Gastrocnemius medialis (tissue), 4 donors: ENCODE measurements at regions not wholly inside any gene's neighbourhood (a gene's known extent, or its start where the extent isn't known, plus 50 kb on each side); places are given as distances from the start of the nearest gene placed in this dataset.

ENCODE experiments used
- ATAC-seq, 2 donors: fragments of 150-250 bp; one replicate each; pipeline ENCODE4 v1.9.1; 2016
- DNase-seq, 2 donors: peaks; one replicate each; pipeline ENCODE4 v3.0.0-alpha.2; 2019
- H3K27ac ChIP-seq, 4 donors: fragments of 200-600 bp; sonication (generic); 1 replicate in 1 of 4; 2 replicates in 3 of 4; pipeline ENCODE4 v1.5.1; 2016 to 2018; ENCODE audit warnings: mild to moderate bottlenecking in 2 of 4, moderate library complexity in 1 of 4
- H3K27me3 ChIP-seq, 3 donors: fragments of 200-600 bp; sonication (generic) in 2 of 3; 1 replicate in 1 of 3; 2 replicates in 2 of 3; pipeline versions ENCODE4 v1.5.1 to v1.6.0; 2016 to 2019; ENCODE audit warnings: mild to moderate bottlenecking in 1 of 3, moderate library complexity in 1 of 3
- H3K36me3 ChIP-seq, 2 donors: fragments of 200-600 bp; sonication (generic) in 1 of 2; one replicate each; pipeline ENCODE4 v1.5.1; 2017 to 2018
- H3K4me1 ChIP-seq, 2 donors: fragments of 200-600 bp; sonication (generic) in 1 of 2; one replicate each; pipeline ENCODE4 v1.5.1; 2016 to 2017; ENCODE audit warnings: mild to moderate bottlenecking in 2 of 2
- H3K4me3 ChIP-seq, 4 donors: fragments of 200-600 bp; sonication (generic) in 3 of 4; 1 replicate in 1 of 4; 2 replicates in 3 of 4; pipeline ENCODE4 v1.5.1; 2016 to 2019; ENCODE audit warnings: mild to moderate bottlenecking in 2 of 4
- H3K9me3 ChIP-seq, 3 donors: fragments of 200-600 bp; sonication (generic) in 2 of 3; 1 replicate in 1 of 3; 2 replicates in 2 of 3; pipeline ENCODE4 v1.5.1; 2016 to 2019
- CTCF ChIP-seq, 5 experiments: fragments of 450-650 bp in 3 of 5; fragments of 200-600 bp in 2 of 5; sonication (generic) in 2 of 5; IDR thresholded peaks in 4 of 5; conservative IDR thresholded peaks in 1 of 5; 1 replicate in 4 of 5; 2 replicates in 1 of 5; pipeline ENCODE4 v1.5.1; 2016 to 2019; ENCODE audit warnings: antibody characterized with exemption in 5 of 5, mild to moderate bottlenecking in 3 of 5, moderate library complexity in 3 of 5
- POLR2A ChIP-seq, 2 donors: fragments of 450-650 bp; IDR thresholded peaks; one replicate each; pipeline ENCODE4 v1.6.1; 2017; ENCODE audit warnings: antibody characterized with exemption in 2 of 2, mild to moderate bottlenecking in 2 of 2, moderate library complexity in 2 of 2
- in situ Hi-C, 4 donors: fragments of 200-750 bp; cut with MboI; loops; one replicate each; pipeline versions ENCODE4 v1.15.0 to v1.8.0; 2017; ENCODE audit warnings: low sequenced_read_pairs in 4 of 4
- intact Hi-C: fragments of 100-400 bp; cut with DNase I; formaldehyde crosslinking; loops from one replicate; pipeline ENCODE4 v1.15.1; 2023; ENCODE audit warnings: low total_unique reads

GRCh38 chr17:71217769-71218168 is 903.1 kb upstream of the SOX9 start:
- ATAC-seq (no peak), DNase-seq (no peak)
- Histone ChIP-seq H3K27ac (no peak overlapping the region), H3K36me3 (no peaks in the 10 kb centered on the region), H3K27me3 (no peaks in the 10 kb centered on the region), H3K4me3 (no peak overlapping the region), H3K9me3 (no peaks in the 10 kb centered on the region), H3K4me1 (no peaks in the 10 kb centered on the region)
- in situ Hi-C loops = no loop called here
- TF ChIP-seq CTCF (IDR thresholded peaks at IDR 0.05 in 4 of 5, conservative IDR thresholded peaks at IDR 0.05 in 1 of 5) (no peak), POLR2A (IDR thresholded peaks at IDR 0.05) (no peak)
- intact Hi-C loops = no loop called here

- in situ Hi-C loops = no loop called here
- no peak for DNase-seq
- Histone ChIP-seq H3K4me1 (no peaks in the 10 kb centered on the region), H3K9me3 (no peaks in the 10 kb centered on the region), H3K36me3 (no peaks in the 10 kb centered on the region), H3K27ac (no peak overlapping the region), H3K27me3 (no peaks in the 10 kb centered on the region), H3K4me3 (no peak overlapping the region)
- TF ChIP-seq POLR2A (IDR thresholded peaks at IDR 0.05) = no peak
- no peak for TF ChIP-seq CTCF (IDR thresholded peaks at IDR 0.05 in 4 of 5, conservative IDR thresholded peaks at IDR 0.05 in 1 of 5)
- intact Hi-C loops = no loop called here
- no peak for ATAC-seq
Observed at GRCh38 chr17:71224824-71225575, 895.8 kb upstream of the SOX9 start.

GRCh38 chr17:71227841-71228240 is 893.0 kb upstream of the SOX9 start:
- Histone ChIP-seq H3K27me3 (no peaks in the 10 kb centered on the region), H3K27ac (no peak overlapping the region), H3K4me3 (no peak overlapping the region), H3K36me3 (no peaks in the 10 kb centered on the region), H3K9me3 (no peaks in the 10 kb centered on the region), H3K4me1 (no peaks in the 10 kb centered on the region)
- intact Hi-C loops = no loop called here
- ATAC-seq = no peak
- DNase-seq = no peak
- TF ChIP-seq CTCF (IDR thresholded peaks at IDR 0.05 in 4 of 5, conservative IDR thresholded peaks at IDR 0.05 in 1 of 5) (no peak), POLR2A (IDR thresholded peaks at IDR 0.05) (no peak)
- in situ Hi-C loops = no loop called here

- no peak for TF ChIP-seq POLR2A (IDR thresholded peaks at IDR 0.05)
- no peak for TF ChIP-seq CTCF (IDR thresholded peaks at IDR 0.05 in 4 of 5, conservative IDR thresholded peaks at IDR 0.05 in 1 of 5)
- intact Hi-C loops (no loop called here), in situ Hi-C loops (no loop called here)
- H3K36me3 ChIP-seq = no peaks in the 10 kb centered on the region
- H3K4me3 ChIP-seq = no peak overlapping the region
- DNase-seq (no peak), ATAC-seq (no peak)
- H3K4me1 ChIP-seq = no peaks in the 10 kb centered on the region
- H3K9me3 ChIP-seq = no peaks in the 10 kb centered on the region
- H3K27ac ChIP-seq = no peak overlapping the region
- H3K27me3 ChIP-seq = no peaks in the 10 kb centered on the region
Observed at GRCh38 chr17:71229070-71229469, 891.8 kb upstream of the SOX9 start.
